ENCODE measurements at regions not wholly inside any gene's neighbourhood (a gene's known extent, or its start where the extent isn't known, plus 50 kb on each side); places are given as distances from the start of the nearest gene placed in this dataset.
"Not testable (repeated sequence)": the region's sequence is repeated elsewhere in the genome, so short reads cannot be mapped to it uniquely, and the experiment has no call there.

DNA sequence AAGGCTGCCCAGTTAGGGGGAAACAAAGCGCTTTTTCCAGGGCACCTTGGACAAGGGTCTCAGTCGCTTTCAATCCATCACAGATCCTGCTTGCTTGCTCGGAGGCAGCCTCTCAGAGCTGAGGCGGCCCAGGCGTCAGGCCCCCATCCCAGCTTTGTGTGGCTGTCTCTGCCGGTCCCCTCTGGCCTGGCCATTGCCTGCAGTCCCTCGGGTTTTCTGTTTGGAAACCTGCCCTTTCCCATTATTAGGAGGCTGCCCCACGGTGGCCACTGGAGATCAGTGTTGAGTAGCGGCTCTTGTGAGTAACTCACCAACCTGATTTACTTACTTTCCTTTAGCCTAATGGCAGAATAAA lies 216.1 kb downstream of the GLRX3 start:
- Mint-ChIP-seq H3K27me3 (no peaks in the 10 kb centered on the region), H3K9me3 (peaks cover 8% of the 10 kb centered on the region), H3K4me1 (ENCODE audit: low read depth) (no peaks in the 10 kb centered on the region), H3K4me3 (no peak overlapping the region), H3K27ac (no peak overlapping the region), H3K36me3 (ENCODE audit: low read depth) (no peaks in the 10 kb centered on the region)
- intact Hi-C loops (cut with micrococcal nuclease), result no loop called here
- ATAC-seq (no peak), DNase-seq (no peak)
- TF ChIP-seq, protein P1, sequence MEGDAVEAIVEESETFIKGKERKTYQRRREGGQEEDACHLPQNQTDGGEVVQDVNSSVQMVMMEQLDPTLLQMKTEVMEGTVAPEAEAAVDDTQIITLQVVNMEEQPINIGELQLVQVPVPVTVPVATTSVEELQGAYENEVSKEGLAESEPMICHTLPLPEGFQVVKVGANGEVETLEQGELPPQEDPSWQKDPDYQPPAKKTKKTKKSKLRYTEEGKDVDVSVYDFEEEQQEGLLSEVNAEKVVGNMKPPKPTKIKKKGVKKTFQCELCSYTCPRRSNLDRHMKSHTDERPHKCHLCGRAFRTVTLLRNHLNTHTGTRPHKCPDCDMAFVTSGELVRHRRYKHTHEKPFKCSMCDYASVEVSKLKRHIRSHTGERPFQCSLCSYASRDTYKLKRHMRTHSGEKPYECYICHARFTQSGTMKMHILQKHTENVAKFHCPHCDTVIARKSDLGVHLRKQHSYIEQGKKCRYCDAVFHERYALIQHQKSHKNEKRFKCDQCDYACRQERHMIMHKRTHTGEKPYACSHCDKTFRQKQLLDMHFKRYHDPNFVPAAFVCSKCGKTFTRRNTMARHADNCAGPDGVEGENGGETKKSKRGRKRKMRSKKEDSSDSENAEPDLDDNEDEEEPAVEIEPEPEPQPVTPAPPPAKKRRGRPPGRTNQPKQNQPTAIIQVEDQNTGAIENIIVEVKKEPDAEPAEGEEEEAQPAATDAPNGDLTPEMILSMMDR (IDR thresholded peaks at IDR 0.05), result no peak
- CTCF ChIA-PET, result no interaction called here
- POLR2A ChIA-PET, result no interaction called here

DNA sequence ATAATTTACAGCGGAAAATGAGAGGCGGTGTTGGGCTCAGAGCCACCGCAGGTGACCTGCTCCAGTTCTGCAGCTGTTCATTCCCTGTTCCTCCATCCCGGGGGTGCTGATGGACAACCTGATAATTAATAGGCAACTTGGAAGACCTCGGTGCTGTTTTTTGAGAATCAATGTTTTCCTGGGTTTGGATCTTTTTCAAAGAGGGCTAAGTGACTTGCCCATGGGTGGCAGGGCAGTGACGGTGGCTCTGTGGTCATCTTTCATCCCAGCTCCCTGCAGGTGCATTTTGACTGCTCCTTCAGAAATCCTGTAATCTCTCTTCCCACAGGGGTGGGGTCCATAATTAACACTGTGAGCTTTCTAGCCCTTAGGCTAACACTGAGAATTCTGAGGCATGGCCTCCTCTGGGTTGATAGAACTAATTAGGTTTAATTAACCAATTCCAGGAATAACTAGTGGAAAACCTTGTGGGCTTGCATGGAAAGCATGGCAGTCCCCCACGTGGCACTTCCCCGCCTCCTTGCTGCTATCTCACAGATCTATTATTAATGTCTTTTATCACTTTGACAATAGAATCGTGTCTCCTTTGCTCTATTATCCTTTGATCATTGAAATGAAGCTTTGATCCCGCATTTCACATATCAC lies 217.9 kb downstream of the GLRX3 start:
- intact Hi-C loops (cut with micrococcal nuclease), result no loop called here

DNA sequence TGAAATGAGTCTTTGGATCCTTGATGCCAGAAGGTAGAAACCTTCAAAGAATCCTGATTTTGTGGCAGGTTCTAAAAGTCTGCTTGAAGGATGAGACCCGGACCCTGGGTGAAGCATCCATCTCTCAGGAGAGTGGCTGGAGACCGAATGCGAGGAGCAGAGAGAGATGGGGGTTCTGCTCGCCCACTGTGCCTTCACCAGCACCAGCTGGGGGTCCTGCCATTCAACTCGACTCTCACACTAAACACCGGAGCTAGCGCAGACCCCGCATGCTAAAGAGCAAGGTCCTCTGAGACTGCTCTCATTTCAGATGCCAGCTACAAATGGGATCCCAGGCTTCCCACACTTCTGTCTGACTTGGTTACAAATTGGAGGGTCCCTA lies 218.4 kb downstream of the GLRX3 start:
- CTCF ChIA-PET, result interaction anchor here (1.1 kb wide), 1 partner anchor 163 kb away, joined by 3 read pairs; no protein-coding TSS in a partner anchor
- Mint-ChIP-seq H3K36me3 (ENCODE audit: low read depth) (no peaks in the 10 kb centered on the region), H3K27ac (no peak overlapping the region), H3K4me1 (ENCODE audit: low read depth) (no peaks in the 10 kb centered on the region), H3K9me3 (no peaks in the 10 kb centered on the region), H3K4me3 (no peak overlapping the region), H3K27me3 (no peaks in the 10 kb centered on the region)
- TF ChIP-seq, protein P1 (IDR thresholded peaks at IDR 0.05), result no peak
- POLR2A ChIA-PET, result no interaction called here
- intact Hi-C loops (cut with micrococcal nuclease), result no loop called here
- no peak for ATAC-seq
- no peak for DNase-seq

More for the DNA sequence above, 217.9 kb downstream of the GLRX3 start:
- Mint-ChIP-seq H3K4me1 (ENCODE audit: low read depth) (no peaks in the 10 kb centered on the region), H3K27ac (no peak overlapping the region), H3K4me3 (no peak overlapping the region), H3K9me3 (peaks cover 1% of the 10 kb centered on the region), H3K27me3 (no peaks in the 10 kb centered on the region), H3K36me3 (ENCODE audit: low read depth) (no peaks in the 10 kb centered on the region)
- TF ChIP-seq, protein P1 (IDR thresholded peaks at IDR 0.05), result no peak
- DNase-seq (no peak), ATAC-seq (no peak)
- ChIA-PET POLR2A (no interaction called here), CTCF (no interaction called here)

DNA sequence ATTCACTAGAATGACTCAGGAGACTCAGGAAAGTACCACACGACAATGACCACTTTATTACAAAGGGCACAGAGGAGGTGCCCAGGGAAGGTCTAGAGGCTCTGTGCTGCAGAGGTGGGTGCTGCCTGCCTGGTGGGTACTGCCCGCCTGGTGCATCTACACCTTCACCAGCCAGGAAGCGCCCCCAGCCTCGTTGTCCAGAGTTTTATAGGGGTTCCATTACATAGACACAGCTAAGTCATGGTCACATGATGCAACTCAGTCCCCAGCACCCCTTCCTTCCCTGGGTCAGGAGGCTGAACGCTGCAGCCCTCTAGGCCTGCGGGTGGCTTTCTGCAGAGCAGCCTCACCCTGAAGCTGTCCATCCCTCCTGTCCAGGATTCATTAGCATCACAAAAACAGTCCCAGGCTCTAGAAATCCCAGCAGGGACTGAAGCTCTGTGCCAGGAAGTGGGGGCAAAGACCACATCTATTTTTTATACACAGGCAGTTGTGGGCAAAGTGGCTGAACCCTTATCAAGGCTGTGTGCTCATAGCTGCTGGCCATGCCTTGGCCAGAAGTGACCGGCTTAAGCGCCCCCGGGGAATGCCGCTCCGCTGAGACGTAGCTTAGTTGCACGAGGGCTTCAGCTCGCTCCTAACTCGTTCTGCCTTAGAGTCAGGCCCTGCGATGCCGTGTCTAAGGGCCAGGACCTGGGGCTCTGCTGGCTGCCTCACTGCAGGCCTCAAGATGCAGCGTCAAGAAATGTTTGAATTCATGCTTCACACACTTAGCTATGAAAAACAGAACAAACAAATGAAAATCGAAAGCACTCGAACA lies 219.0 kb downstream of the GLRX3 start:
- ChIA-PET CTCF (interaction anchor here (1.1 kb wide), 1 partner anchor 164 kb away, joined by 3 read pairs; no protein-coding TSS in a partner anchor), POLR2A (no interaction called here)
- no peaks in the 10 kb centered on the region for H3K9me3 Mint-ChIP-seq
- no peak overlapping the region for H3K27ac Mint-ChIP-seq
- H3K4me3 Mint-ChIP-seq, result no peak overlapping the region
- no peaks in the 10 kb centered on the region for H3K4me1 Mint-ChIP-seq (ENCODE audit: low read depth)
- H3K27me3 Mint-ChIP-seq, result no peaks in the 10 kb centered on the region
- no peak for ATAC-seq
- TF ChIP-seq, protein P1 (IDR thresholded peaks at IDR 0.05), result no peak
- no peaks in the 10 kb centered on the region for H3K36me3 Mint-ChIP-seq (ENCODE audit: low read depth)
- DNase-seq, result no peak
- intact Hi-C loops (cut with micrococcal nuclease), result no loop called here

DNA sequence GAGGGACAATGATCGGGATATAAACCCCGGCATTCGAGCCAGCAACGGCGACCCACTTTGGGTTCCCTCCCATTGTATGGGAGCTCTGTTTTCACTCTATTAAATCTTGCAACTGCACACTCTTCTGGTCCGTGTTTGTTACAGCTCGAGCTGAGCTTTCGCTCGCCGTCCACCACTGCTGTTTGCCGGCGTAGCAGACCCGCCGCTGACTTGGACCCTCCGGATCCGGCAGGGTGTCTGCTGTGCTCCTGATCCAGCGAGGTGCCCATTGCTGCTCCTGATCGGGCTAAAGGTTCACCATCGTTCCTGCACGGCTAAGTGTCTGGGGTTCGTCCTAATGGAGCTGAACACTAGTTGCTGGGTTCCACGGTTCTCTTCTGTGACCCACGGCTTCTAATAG lies 220.2 kb downstream of the GLRX3 start:
- ATAC-seq; H3K9me3 Mint-ChIP-seq; POLR2A ChIA-PET; H3K27ac Mint-ChIP-seq; H3K27me3 Mint-ChIP-seq; DNase-seq; H3K4me3 Mint-ChIP-seq; H3K4me1 Mint-ChIP-seq (ENCODE audit: low read depth); H3K36me3 Mint-ChIP-seq (ENCODE audit: low read depth); CTCF ChIA-PET; intact Hi-C loops (cut with micrococcal nuclease): not testable (repeated sequence)

Measured in activated CD8-positive, alpha-beta T cell treated with anti-CD3 and anti-CD28 coated beads for 36 hours (primary cell).